Hepatocyte (in vitro differentiated cells): ENCODE measurements at regions not wholly inside any gene's neighbourhood (a gene's known extent, or its start where the extent isn't known, plus 50 kb on each side); places are given as distances from the start of the nearest gene placed in this dataset.

Experiments
- DNase-seq: peaks from one replicate; pipeline ENCODE4 v3.0.0-alpha.2; 2016; ENCODE audit warnings: low spot score
- H2AFZ ChIP-seq: fragments of 200-600 bp; sonication (generic); 2 replicates; pipeline ENCODE4 v1.6.0; 2016; ENCODE audit warnings: antibody characterized with exemption, mild to moderate bottlenecking
- H3K27ac ChIP-seq: fragments of 200-600 bp; sonication (generic); 2 replicates; pipeline ENCODE4 v1.5.1; 2016; ENCODE audit warnings: mild to moderate bottlenecking
- H3K27me3 ChIP-seq: fragments of 200-600 bp; sonication (generic); 2 replicates; pipeline ENCODE4 v1.6.1; 2016
- H3K36me3 ChIP-seq: fragments of 200-600 bp; sonication (generic); replicated peaks from 2 replicates; pipeline ENCODE4 v1.5.1; 2016; ENCODE audit warnings: low read depth; ENCODE audit not compliant: insufficient read depth
- H3K4me1 ChIP-seq: fragments of 200-600 bp; sonication (generic); 2 replicates; pipeline ENCODE4 v1.5.1; 2016; ENCODE audit warnings: mild to moderate bottlenecking, moderate library complexity; ENCODE audit not compliant: insufficient read depth
- H3K4me2 ChIP-seq: fragments of 200-600 bp; sonication (generic); 2 replicates; pipeline ENCODE4 v1.6.0; 2016
- H3K4me3 ChIP-seq: fragments of 200-600 bp; sonication (generic); 2 replicates; pipeline ENCODE4 v1.5.1; 2016; ENCODE audit warnings: mild to moderate bottlenecking
- H3K79me2 ChIP-seq: fragments of 200-600 bp; sonication (generic); 2 replicates; pipeline ENCODE4 v1.6.0; 2017; ENCODE audit warnings: mild to moderate bottlenecking
- H3K9me2 ChIP-seq: fragments of 200-600 bp; sonication (generic); replicated peaks from 2 replicates; pipeline ENCODE4 v1.6.0; 2017; ENCODE audit warnings: mild to moderate bottlenecking; ENCODE audit not compliant: insufficient read depth
- H3K9me3 ChIP-seq: fragments of 200-600 bp; sonication (generic); 2 replicates; pipeline ENCODE4 v1.5.1; 2016; ENCODE audit warnings: low read depth, mild to moderate bottlenecking
- H4K20me1 ChIP-seq: fragments of 200-600 bp; sonication (generic); 2 replicates; pipeline ENCODE4 v1.6.0; 2016; ENCODE audit warnings: mild to moderate bottlenecking; ENCODE audit not compliant: insufficient read depth, poor library complexity, severe bottlenecking
- CTCF ChIP-seq: fragments of 200-600 bp; sonication (generic); IDR thresholded peaks from 2 replicates; pipeline ENCODE4 v1.5.1; 2016; ENCODE audit warnings: antibody characterized with exemption, mild to moderate bottlenecking; ENCODE audit not compliant: poor library complexity
- EZH2 ChIP-seq: fragments of 200-600 bp; sonication (generic); IDR thresholded peaks from 2 replicates; pipeline ENCODE4 v1.6.1; 2016; ENCODE audit warnings: antibody characterized with exemption, mild to moderate bottlenecking, borderline replicate concordance
- EZH2phosphoT487 ChIP-seq: fragments of 200-600 bp; sonication (generic); IDR thresholded peaks from one replicate; pipeline ENCODE4 v1.6.1; 2018; ENCODE audit warnings: antibody characterized with exemption, mild to moderate bottlenecking, low read depth, moderate library complexity; ENCODE audit not compliant: unreplicated experiment, severe bottlenecking
- WGBS: methylation state at CpG from one replicate; pipeline ENCODE4 v1.1.6; 2016; ENCODE audit warnings: low lambda C conversion rate; ENCODE audit errors: missing lambda C conversion rate; 5-methylcytosine and 5-hydroxymethylcytosine counted together

DNA sequence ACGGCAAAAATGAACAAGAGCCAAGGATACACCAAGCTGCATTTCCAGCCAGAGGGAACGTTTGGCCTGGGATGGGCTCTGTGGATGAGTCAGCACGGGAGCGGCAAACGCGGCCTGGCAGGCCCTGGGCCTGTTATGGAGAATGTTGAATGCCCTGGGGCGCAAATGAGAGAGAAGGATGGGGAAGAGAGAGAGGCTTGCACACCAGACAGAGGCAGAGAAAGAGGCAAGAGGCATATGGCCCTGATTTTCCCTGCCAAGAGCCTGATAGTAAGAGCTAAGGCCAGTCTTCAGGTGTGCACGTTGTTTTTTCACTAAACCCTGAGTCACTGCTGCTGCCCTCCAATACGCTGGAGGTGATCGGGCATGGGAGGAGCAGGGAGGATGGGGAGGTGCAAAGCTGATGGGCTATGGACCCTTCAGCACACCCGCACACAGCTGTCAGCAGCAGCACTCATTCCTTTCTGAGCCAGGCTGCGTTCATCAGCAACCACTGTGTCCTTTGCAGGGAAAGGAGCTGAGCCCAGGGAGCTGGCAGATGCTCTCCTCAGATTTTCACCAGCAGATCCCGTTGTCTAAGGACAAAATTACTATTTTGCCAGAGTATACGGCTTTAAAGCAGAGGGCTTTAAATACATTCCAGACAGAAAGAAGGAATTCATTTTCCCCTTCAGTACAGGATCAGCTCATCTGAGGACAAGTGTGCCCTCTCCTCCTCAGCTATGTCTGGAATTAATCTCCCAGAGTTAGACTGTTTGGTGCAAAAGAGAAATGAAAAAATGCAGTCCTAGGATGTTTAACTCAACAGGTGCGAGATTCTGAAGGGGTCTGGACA, 61.7 kb upstream of the SLC22A23 start:
- Histone ChIP-seq H4K20me1 (no peaks in the 10 kb centered on the region), H3K79me2 (no peaks in the 10 kb centered on the region), H3K27ac (no peak overlapping the region), H3K36me3 (no peaks in the 10 kb centered on the region), H3K4me3 (no peak overlapping the region), H3K9me3 (no peaks in the 10 kb centered on the region), H3K27me3 (no peaks in the 10 kb centered on the region), H3K4me1 (peaks cover 12% of the 10 kb centered on the region), H3K4me2 (no peak overlapping the region), H3K9me2 (no peaks in the 10 kb centered on the region), H2AFZ (no peak overlapping the region)
- peak; percentile 54 for DNase-seq
- 38% methylated on average over 15 of the region's 15 CpGs for WGBS
- TF ChIP-seq EZH2phosphoT487, result no peak
- TF ChIP-seq CTCF, result no peak
- no peak for TF ChIP-seq EZH2

DNA sequence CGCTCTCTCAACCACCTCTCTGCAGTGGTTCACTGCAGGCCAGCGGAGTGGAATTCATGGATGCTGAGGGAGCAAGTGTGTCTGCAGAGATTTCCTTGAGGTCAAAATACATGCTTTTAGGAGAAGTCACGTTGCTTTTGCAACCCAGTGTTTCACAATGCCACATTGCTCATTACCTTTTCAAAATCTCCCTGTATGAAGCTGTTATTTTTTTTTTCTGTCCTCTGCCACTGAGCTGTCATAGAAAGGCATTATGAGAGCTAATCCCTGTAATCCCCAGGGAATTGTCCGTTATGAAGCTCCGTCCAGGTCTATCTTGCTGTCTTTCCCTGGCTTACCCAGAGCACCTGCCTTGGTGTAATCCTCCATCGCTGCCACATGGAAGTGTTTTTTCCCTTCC, 60.5 kb upstream of the SLC22A23 start:
- H2AFZ ChIP-seq, result no peak overlapping the region
- no peaks in the 10 kb centered on the region for H3K9me3 ChIP-seq
- H3K27ac ChIP-seq, result peak overlapping the region; percentile 7
- peaks cover 9% of the 10 kb centered on the region for H3K4me1 ChIP-seq
- no peak overlapping the region for H3K4me3 ChIP-seq
- H3K79me2 ChIP-seq, result no peaks in the 10 kb centered on the region
- TF ChIP-seq EZH2phosphoT487, result no peak
- TF ChIP-seq CTCF, result no peak
- TF ChIP-seq EZH2, result no peak
- H3K27me3 ChIP-seq, result no peaks in the 10 kb centered on the region
- DNase-seq, result peak; percentile 19
- WGBS, result 72% methylated on average over 6 of the region's 6 CpGs
- no peak overlapping the region for H3K4me2 ChIP-seq
- H4K20me1 ChIP-seq, result no peaks in the 10 kb centered on the region
- no peaks in the 10 kb centered on the region for H3K9me2 ChIP-seq
- no peaks in the 10 kb centered on the region for H3K36me3 ChIP-seq

GRCh38 chr6:3516092-3516491, 59.2 kb upstream of the SLC22A23 start:
- Histone ChIP-seq H3K9me3 (no peaks in the 10 kb centered on the region), H3K4me3 (no peak overlapping the region), H3K79me2 (no peaks in the 10 kb centered on the region), H3K36me3 (no peaks in the 10 kb centered on the region), H3K9me2 (no peaks in the 10 kb centered on the region), H3K27me3 (no peaks in the 10 kb centered on the region), H4K20me1 (no peaks in the 10 kb centered on the region), H3K27ac (no peak overlapping the region), H3K4me1 (peaks cover 9% of the 10 kb centered on the region), H3K4me2 (no peak overlapping the region), H2AFZ (no peak overlapping the region)
- 95% methylated on average over 2 of the region's 5 CpGs for WGBS
- TF ChIP-seq EZH2 (no peak), CTCF (no peak), EZH2phosphoT487 (no peak)
- DNase-seq, result peak; percentile 31
